Omental fat pad (tissue), 3 donors: ENCODE measurements at regions not wholly inside any gene's neighbourhood (a gene's known extent, or its start where the extent isn't known, plus 50 kb on each side); places are given as distances from the start of the nearest gene placed in this dataset.

Source experiments
- ATAC-seq: fragments of 150-250 bp; one replicate; pipeline ENCODE4 v1.9.1; 2016; ENCODE audit warnings: mild to moderate bottlenecking, moderate library complexity; ENCODE audit not compliant: low FRiP score
- DNase-seq: peaks from one replicate; pipeline ENCODE4 v3.0.0-alpha.2; 2019; ENCODE audit warnings: low spot score
- TF ChIP-seq, protein P1 (sequence below), 3 donors: fragments of 450-650 bp; IDR thresholded peaks; one replicate each; pipeline ENCODE4 v1.5.1; 2016 to 2017; ENCODE audit warnings: antibody characterized with exemption in 3 of 3, mild to moderate bottlenecking in 3 of 3, moderate library complexity in 2 of 3

DNA sequence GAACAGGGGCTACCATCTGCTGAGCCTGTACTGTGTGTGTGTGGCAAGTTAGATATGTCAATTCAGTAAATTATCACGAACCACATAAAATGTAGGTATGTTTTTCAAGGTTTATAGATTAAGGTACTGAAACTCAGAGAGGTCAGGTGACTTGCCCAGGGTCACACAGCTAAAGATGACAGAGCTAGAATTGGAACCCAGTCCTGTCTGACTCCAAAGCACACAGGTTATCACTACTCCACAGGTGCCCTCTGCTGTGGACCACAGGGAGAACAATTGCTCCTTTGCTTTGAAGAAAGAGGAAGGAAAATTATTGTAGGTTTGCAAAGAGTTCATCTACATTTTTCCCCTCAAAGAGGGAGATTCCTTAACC, 229.7 kb upstream of the AGAP1 start:
- TF ChIP-seq, protein P1, sequence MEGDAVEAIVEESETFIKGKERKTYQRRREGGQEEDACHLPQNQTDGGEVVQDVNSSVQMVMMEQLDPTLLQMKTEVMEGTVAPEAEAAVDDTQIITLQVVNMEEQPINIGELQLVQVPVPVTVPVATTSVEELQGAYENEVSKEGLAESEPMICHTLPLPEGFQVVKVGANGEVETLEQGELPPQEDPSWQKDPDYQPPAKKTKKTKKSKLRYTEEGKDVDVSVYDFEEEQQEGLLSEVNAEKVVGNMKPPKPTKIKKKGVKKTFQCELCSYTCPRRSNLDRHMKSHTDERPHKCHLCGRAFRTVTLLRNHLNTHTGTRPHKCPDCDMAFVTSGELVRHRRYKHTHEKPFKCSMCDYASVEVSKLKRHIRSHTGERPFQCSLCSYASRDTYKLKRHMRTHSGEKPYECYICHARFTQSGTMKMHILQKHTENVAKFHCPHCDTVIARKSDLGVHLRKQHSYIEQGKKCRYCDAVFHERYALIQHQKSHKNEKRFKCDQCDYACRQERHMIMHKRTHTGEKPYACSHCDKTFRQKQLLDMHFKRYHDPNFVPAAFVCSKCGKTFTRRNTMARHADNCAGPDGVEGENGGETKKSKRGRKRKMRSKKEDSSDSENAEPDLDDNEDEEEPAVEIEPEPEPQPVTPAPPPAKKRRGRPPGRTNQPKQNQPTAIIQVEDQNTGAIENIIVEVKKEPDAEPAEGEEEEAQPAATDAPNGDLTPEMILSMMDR (IDR thresholded peaks at IDR 0.05), result no peak
- DNase-seq (no peak), ATAC-seq (no peak)

DNA sequence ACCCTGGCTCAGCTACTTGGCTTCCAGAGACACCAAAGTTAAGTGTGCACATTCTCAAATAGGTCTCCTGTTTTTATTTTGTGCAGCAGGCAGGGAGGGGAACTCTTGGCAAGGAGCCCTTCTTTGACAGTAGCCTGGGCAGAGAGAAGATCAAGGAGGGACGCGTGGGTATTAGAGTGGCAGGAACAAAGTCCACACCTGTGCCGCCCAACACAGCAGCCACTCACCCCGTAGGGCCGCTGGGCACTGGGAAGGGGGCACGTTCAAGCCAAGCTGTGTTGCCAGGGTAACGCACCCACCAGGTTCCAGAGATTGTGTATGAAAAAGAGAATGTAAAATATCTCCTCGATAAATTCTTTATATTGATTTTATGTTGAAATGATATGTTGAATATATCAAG, 229.3 kb upstream of the AGAP1 start:
- TF ChIP-seq, protein P1 (IDR thresholded peaks at IDR 0.05), result no peak
- no peak for ATAC-seq
- DNase-seq, result no peak

DNA sequence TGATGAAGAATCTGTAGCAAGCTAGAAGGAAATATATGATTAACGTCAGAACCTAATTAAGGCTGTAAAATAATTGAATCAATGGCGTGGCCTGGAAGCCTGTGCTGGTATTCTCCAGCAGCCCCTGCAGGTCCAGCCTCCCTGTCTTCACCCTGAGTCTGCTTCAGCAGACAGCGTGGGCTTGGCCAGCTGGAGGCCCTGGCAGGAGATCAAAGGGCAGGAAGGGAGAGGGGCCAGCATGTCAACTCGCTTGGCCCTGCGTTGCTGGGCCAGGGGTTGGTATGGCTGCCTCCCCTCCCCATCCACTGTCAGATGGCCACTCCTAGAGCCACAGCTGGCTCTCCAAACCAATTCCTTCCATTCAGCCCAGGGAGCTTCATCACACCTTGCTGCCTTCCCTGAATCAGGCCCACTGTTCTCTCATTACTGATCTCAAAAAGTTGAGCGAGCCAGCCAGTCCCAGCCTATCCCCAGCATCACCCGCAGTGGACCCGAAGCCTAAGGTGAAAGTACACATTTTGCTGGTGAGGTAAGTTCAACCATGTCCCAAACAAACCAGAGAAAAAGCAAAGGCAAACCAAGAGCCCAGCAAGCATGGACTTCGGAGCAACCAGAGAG, 228.4 kb upstream of the AGAP1 start:
- TF ChIP-seq, protein P1 (IDR thresholded peaks at IDR 0.05), result no peak
- DNase-seq (no peak), ATAC-seq (no peak)

DNA sequence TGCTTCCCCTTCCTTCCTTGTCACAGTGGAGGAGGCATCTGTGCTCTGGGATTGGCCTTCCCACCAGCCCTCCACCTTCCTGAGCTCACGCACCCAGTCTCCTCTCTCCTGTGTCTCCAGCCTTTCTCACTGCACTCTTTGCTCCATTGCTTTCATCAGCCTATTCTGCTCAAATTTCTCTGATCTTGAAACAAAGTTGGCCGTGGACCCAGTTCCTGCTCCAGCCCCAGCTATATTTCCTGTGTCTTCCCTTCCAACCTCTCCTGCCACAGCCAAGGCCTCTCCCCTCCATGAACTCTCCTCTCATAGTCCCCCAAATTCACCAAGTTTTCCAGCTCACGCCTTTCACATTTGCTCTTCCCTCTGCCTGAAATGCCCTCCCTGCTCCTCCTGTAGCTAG, 226.6 kb upstream of the AGAP1 start:
- no peak for DNase-seq
- no peak for ATAC-seq
- TF ChIP-seq, protein P1 (IDR thresholded peaks at IDR 0.05), result no peak

DNA sequence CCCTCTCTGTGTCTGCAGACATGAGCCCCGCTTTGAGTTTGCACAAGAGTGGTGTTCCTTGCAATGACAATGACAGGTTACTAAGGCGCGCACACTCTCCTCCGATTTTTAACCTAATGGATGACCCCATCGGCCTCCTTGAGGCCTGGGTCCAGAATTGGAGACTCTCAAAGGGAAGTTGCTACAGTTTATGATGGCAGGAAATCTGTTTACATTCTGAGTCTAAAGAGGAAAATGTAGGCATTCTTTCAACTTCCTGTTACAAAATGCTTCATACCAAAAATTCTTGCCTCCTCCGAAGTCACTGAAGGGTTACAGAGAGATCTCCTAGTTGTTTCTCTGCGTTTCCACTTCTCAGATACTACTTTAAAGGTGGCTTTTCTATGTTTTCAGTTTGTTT, 225.3 kb upstream of the AGAP1 start:
- ATAC-seq, result no peak
- TF ChIP-seq, protein P1 (IDR thresholded peaks at IDR 0.05), result no peak
- DNase-seq, result no peak

DNA sequence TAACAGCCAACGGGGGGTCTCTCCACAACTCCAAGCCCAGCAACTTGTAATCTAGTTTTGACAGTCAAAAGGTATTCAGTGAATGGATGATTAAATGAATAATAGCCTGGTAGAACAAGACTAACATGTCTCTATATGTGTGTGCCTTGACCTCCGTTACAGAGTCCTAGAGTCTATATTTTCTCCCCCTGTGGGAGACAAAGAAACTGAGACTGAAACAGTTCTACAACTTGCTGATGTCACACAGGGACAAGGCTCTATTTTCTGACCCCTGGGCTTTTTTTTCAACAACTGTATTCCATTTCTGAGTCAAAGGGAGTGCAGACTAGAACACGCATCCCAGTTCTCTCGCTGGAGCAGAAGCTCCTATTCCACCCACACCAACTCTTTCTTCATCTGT, 223.6 kb upstream of the AGAP1 start:
- TF ChIP-seq, protein P1 (IDR thresholded peaks at IDR 0.05), result no peak
- DNase-seq (no peak), ATAC-seq (no peak)

DNA sequence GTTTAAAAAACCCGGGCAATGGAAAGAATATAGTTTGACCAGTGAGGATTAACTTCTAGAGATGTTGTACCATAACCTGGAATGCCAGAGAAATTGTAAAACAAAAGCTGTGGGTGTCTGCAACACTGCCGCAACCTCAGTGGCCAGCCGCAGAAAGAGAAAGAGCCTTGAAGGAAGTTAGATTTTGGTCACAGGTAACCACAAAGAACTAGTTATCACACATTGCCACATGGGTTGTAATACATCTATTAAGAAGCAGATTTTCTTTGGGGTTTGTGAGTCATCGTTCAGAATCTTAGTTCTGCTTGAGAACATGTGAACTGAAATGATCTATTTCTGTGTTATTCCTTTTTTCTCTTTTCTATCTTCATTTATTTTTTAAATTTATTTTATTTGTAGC, 222.9 kb upstream of the AGAP1 start:
- no peak for DNase-seq
- TF ChIP-seq, protein P1 (IDR thresholded peaks at IDR 0.05), result no peak
- ATAC-seq, result no peak
